Adrenal gland (tissue), 5 donors: ENCODE measurements at regions not wholly inside any gene's neighbourhood (a gene's known extent, or its start where the extent isn't known, plus 50 kb on each side); places are given as distances from the start of the nearest gene placed in this dataset.

ENCODE experiments used
- CTCF ChIP-seq, 6 experiments: fragments of 450-650 bp in 4 of 6; fragments of 200-600 bp in 2 of 6; sonication (generic) in 1 of 6; IDR thresholded peaks; 1 replicate in 5 of 6; 2 replicates in 1 of 6; pipeline versions ENCODE4 v1.5.1 to v1.8.0; 2016 to 2021; ENCODE audit warnings: antibody characterized with exemption in 6 of 6, mild to moderate bottlenecking in 2 of 6, moderate library complexity in 1 of 6
- POLR2A ChIP-seq, 2 donors: fragments of 450-650 bp; IDR thresholded peaks; one replicate each; pipeline ENCODE4 v1.6.1; 2017; ENCODE audit warnings: antibody characterized with exemption in 2 of 2, mild to moderate bottlenecking in 2 of 2, moderate library complexity in 1 of 2
- donor health status: DM: no; HTN: no; CAD: no.

GRCh38 chr12:89833337-89834252 is 125.0 kb upstream of the ATP2B1 start:
- TF ChIP-seq CTCF (IDR thresholded peaks at IDR 0.05) (no peak), POLR2A (IDR thresholded peaks at IDR 0.05) (no peak)
